WTC11 (cell line): ENCODE measurements at regions not wholly inside any gene's neighbourhood (a gene's known extent, or its start where the extent isn't known, plus 50 kb on each side); places are given as distances from the start of the nearest gene placed in this dataset.

Source experiments
- NR3C1 ChIP-seq: sonication (generic); formaldehyde crosslinking; conservative IDR thresholded peaks from 2 replicates; pipeline ENCODE4 v1.8.1; 2023; ENCODE audit warnings: low read depth, mild to moderate bottlenecking, missing genetic modification reagents
- SMAD3 ChIP-seq: sonication (generic); formaldehyde crosslinking; IDR thresholded peaks from 2 replicates; pipeline ENCODE4 v1.8.0; 2022; ENCODE audit warnings: missing genetic modification reagents, mild to moderate bottlenecking, borderline replicate concordance
- TF ChIP-seq, protein P1 (sequence below): fragments of 200-600 bp; IDR thresholded peaks from 2 replicates; pipeline ENCODE4 v1.8.0; 2022; ENCODE audit warnings: antibody characterized with exemption

DNA sequence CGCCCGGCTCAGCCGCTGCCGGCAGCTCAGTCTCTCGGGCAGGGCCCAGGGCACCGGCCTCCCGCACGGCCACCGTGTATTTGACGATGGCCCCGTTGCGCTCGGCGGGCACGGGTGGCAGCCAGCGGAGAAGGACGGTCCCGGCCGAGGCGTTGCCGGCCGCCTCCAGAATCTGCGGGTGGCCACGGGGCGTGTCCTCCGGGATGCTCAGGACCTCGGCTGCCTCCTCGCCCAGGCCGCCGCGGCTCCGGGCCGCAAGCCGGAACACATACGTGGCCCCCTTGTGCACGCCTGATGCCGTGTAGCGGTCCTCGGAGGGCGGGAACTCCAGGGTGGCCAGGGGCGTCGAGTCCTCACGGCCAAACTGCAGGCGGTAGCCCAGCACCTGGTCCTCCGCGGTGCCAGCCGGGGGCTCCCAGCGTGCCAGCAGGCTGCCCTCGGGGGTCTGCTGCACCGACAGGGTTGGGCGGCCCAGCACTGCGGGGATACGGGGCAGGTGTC, 117.7 kb downstream of the PTPRS start:
- no peak for TF ChIP-seq NR3C1 (CRISPR knock-in tag)
- TF ChIP-seq, protein P1, sequence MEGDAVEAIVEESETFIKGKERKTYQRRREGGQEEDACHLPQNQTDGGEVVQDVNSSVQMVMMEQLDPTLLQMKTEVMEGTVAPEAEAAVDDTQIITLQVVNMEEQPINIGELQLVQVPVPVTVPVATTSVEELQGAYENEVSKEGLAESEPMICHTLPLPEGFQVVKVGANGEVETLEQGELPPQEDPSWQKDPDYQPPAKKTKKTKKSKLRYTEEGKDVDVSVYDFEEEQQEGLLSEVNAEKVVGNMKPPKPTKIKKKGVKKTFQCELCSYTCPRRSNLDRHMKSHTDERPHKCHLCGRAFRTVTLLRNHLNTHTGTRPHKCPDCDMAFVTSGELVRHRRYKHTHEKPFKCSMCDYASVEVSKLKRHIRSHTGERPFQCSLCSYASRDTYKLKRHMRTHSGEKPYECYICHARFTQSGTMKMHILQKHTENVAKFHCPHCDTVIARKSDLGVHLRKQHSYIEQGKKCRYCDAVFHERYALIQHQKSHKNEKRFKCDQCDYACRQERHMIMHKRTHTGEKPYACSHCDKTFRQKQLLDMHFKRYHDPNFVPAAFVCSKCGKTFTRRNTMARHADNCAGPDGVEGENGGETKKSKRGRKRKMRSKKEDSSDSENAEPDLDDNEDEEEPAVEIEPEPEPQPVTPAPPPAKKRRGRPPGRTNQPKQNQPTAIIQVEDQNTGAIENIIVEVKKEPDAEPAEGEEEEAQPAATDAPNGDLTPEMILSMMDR: no peak
- no peak for TF ChIP-seq SMAD3 (CRISPR knock-in tag)
